NCI-H82 treated with DMSO at 0.1 percent for 48 hours (cell line): ENCODE measurements at regions not wholly inside any gene's neighbourhood (a gene's known extent, or its start where the extent isn't known, plus 50 kb on each side); places are given as distances from the start of the nearest gene placed in this dataset.

Experiments
- DNase-seq: peaks from one replicate; lab custom pipeline; 2025; ENCODE audit not compliant: unreplicated experiment; lab: John Stamatoyannopoulos, UW

- DNase-seq = no peak
Measured at GRCh38 chr1:219523411-219523810, 89.5 kb downstream of the ZC3H11B start.

DNA sequence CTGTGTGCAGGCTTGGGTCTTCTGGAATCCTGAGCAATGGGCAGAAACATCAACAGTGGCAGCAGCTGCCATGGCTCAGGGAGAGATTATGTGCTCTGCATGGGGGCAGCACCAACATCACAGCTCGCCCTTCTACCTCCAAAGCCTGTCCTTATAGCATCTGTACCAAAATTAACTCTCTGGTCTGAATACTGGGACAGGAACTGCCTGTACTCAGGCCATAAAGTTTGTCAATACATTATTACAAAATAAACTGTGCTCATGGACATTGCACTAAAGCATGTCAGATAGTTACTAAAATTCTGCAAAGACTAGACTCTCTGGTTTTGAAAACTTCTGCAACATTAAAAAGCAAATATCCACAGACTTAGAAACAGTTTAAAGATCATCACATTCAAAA lies 91.6 kb downstream of the ZC3H11B start:
- DNase-seq = no peak

- no peak for DNase-seq
Measured at GRCh38 chr1:219520241-219520640, 92.7 kb downstream of the ZC3H11B start.

- DNase-seq = no peak
Measured at GRCh38 chr1:219518907-219519248, 94.0 kb downstream of the ZC3H11B start.

GRCh38 chr1:219518168-219518906 lies 94.6 kb downstream of the ZC3H11B start:
- no peak for DNase-seq

DNA sequence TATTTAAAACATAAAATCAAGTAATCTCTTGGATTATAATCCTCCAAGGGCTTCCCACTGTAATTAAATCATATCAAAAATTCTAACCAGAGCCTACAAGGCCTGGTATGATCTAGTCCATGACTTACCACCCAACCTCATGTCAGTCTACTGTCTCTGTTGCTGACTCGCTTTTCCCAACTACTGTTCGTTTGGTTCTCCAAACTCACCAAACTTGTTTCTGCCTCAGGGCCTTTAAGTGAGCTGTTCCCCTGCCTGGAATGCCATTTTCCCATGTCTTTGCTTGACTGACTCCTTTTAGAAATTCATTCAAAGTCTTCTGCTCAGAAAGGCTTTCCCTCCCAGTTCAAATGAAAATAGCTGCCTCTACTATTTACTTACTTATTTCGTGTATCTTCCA lies 95.9 kb downstream of the ZC3H11B start:
- DNase-seq = no peak

GRCh38 chr1:219514728-219515127 lies 98.2 kb downstream of the ZC3H11B start:
- no peak for DNase-seq

- DNase-seq = no peak
Measured at GRCh38 chr1:219507437-219507836, 105.5 kb downstream of the ZC3H11B start.

GRCh38 chr1:219506936-219507335 lies 106.0 kb downstream of the ZC3H11B start:
- DNase-seq = no peak

DNA sequence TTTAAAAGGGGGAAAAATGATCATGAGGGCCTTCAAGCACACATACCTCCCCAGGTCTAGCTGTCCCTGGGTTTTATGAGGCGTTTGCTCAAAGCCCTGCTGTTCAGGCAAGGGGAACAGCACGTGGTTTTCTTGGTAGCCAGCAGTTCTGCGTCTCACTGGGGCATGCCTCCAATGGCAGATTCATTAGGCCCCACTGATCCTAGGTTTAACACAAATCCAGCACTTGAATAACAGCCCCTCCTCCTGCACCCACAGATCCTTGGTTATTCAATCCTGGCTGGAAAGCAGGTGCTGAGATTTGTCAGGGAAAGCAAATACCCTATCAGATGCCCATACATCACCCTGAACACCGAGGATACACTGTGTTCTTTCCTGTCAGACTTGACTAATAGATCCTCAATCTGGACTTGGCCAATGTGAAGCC lies 106.4 kb downstream of the ZC3H11B start:
- DNase-seq = no peak

DNA sequence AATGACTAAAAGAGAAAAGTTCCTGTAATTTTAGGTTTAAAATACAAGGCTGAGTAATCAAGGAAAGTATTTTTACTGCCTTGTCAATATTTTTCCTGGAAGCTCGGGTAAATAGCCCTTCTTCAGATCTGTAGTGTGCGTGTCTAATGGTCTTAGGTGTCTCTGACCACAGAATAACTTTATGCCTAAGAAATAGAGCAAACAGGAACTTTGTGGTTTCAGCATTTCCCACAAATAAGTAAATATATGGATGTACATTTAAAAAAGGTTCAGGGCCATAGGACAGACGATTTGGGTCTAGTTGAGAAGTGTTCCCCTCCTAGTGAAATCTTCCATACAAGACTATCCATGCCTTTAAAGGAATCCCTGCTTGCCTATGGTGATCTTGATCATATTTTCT lies 107.0 kb downstream of the ZC3H11B start:
- no peak for DNase-seq

- DNase-seq = no peak
Measured at GRCh38 chr1:219503604-219504003, 109.3 kb downstream of the ZC3H11B start.

GRCh38 chr1:219500327-219500897 lies 112.5 kb downstream of the ZC3H11B start:
- no peak for DNase-seq

DNA sequence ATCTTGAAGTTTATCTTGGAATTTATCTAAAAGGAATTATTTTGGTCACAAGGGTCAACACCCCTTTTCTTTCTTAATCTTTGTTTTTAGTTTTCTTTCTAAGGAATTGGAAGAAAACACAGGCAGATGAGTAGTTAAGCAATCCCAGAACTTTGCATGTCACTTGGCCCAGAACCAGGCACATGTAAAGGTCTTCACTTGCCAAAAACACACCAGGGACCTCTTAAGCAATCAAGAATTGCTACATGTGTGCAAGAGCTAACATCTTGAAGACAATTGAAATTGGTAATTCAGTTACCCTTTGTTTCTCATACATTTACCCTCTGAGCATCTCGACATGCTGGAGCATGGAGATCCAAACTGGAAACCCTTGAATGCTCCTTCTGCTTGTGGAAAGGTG lies 114.2 kb downstream of the ZC3H11B start:
- no peak for DNase-seq

GRCh38 chr1:219495737-219496408 lies 117.0 kb downstream of the ZC3H11B start:
- DNase-seq = no peak

DNA sequence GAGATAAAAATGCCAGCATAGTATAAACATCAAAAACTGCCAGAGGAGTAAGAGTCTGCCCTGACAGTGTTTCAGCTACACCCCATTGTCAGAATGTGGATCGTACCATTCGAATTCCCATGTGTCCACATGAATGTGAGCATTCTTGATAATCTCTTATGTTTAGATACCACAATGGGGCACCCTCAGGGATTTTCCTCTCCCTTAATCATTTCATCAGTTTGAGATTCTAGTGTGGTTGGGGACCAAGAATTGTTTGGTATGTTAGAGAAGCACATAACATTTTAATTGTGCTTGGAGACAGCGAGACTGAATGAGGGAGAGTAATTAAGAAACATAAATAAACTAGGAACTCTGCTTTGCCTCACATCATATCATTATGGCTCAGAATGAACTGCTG lies 120.2 kb downstream of the ZC3H11B start:
- DNase-seq = no peak

GRCh38 chr1:219490566-219490965 lies 122.3 kb downstream of the ZC3H11B start:
- DNase-seq = no peak

GRCh38 chr1:219489636-219490035 lies 123.3 kb downstream of the ZC3H11B start:
- peak; percentile 24 for DNase-seq

DNA sequence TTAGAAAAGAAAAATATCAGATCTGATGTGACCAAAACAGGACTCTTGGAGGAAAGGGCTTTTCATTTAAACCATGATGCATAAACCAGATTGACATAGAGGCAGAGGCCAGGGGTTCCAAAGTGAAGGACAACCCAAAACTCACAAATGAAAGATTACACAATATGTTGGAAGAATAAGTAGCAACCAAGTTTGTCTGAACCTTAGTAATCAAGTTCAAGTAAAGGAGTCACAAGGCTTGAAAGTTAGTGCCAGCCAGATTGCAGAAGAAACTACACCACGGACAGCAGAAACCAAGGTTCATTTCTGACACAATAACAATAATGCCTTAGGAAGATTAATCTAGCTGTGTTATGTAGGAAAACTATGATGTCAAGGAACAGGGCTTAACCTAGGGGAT lies 124.6 kb downstream of the ZC3H11B start:
- DNase-seq = no peak

- DNase-seq = no peak
Measured at GRCh38 chr1:219483530-219483929, 129.4 kb downstream of the ZC3H11B start.

DNA sequence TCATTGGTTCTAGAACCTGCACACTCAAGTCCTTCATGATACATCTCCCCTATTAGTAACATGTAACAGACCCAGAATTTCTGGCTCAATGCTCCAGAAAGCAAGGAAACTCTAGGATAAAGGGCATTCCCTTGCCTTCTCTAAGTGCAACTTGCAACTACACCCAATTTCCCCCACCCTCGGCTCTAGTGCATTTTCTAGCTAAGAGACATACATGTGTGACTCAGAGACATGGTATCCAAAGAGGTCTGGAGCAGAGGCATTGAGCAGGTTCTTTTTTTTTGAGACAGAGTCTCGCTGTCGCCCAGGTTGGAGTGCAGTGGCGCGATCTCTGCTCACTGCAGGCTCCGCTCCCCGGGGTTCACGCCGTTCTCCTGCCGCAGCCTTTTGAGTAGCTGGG lies 132.9 kb downstream of the ZC3H11B start:
- DNase-seq = no peak

DNA sequence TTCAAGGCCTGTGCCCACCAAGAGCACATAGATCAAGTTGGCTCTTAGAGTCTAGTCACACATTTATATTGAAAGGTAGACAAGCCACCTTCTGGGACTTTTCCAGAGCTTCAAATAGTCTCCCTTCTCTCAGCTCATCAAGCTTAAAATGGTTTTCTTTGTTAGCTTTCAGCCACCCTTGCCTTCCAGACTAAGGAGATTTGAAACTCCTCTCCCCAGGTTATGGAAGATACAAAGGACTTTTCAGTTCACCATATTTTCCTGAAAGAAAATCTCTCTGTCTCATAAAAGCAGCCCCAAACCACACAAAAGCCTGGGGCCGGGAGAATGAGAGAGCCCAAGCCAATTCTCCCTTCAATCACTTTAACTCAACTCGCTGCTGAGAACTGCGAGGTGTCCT lies 134.1 kb downstream of the ZC3H11B start:
- DNase-seq = no peak
